Smooth muscle cell (in vitro differentiated cells): ENCODE measurements at regions not wholly inside any gene's neighbourhood (a gene's known extent, or its start where the extent isn't known, plus 50 kb on each side); places are given as distances from the start of the nearest gene placed in this dataset.

Experiments
- DNase-seq: peaks from one replicate; lab custom pipeline; 2025; ENCODE audit not compliant: unreplicated experiment; lab: John Stamatoyannopoulos, UW
- H2AFZ ChIP-seq: fragments of 200-600 bp; sonication (generic); 2 replicates; pipeline ENCODE4 v1.6.0; 2016; ENCODE audit warnings: antibody characterized with exemption, low read depth, mild to moderate bottlenecking
- H3F3A ChIP-seq: fragments of 200-600 bp; sonication (generic); 2 replicates; pipeline ENCODE4 v1.6.0; 2017; ENCODE audit warnings: antibody characterized with exemption, low read depth
- H3K27ac ChIP-seq: fragments of 200-600 bp; sonication (generic); 2 replicates; pipeline ENCODE4 v1.5.1; 2016; ENCODE audit warnings: low read depth, mild to moderate bottlenecking
- H3K27me3 ChIP-seq: fragments of 200-600 bp; sonication (generic); 2 replicates; pipeline ENCODE4 v1.6.1; 2016; ENCODE audit warnings: low read depth, mild to moderate bottlenecking
- H3K36me3 ChIP-seq: fragments of 200-600 bp; sonication (generic); 2 replicates; pipeline ENCODE4 v1.5.1; 2016; ENCODE audit warnings: low read depth
- H3K4me1 ChIP-seq: fragments of 200-600 bp; sonication (generic); 2 replicates; pipeline ENCODE4 v1.5.1; 2016; ENCODE audit warnings: low read depth
- H3K4me2 ChIP-seq: fragments of 200-600 bp; sonication (generic); 2 replicates; pipeline ENCODE4 v1.6.0; 2016; ENCODE audit warnings: mild to moderate bottlenecking
- H3K4me3 ChIP-seq: fragments of 200-600 bp; sonication (generic); 2 replicates; pipeline ENCODE4 v1.5.1; 2016; ENCODE audit warnings: mild to moderate bottlenecking
- H3K79me2 ChIP-seq: fragments of 200-600 bp; sonication (generic); 2 replicates; pipeline ENCODE4 v1.6.0; 2016; ENCODE audit warnings: low read depth, mild to moderate bottlenecking
- H3K9ac ChIP-seq: fragments of 200-600 bp; sonication (generic); 2 replicates; pipeline ENCODE4 v1.6.0; 2016; ENCODE audit warnings: low read depth
- H3K9me3 ChIP-seq: fragments of 200-600 bp; sonication (generic); replicated peaks from 2 replicates; pipeline ENCODE4 v1.5.1; 2016; ENCODE audit warnings: low read depth
- H4K20me1 ChIP-seq: fragments of 200-600 bp; sonication (generic); 2 replicates; pipeline ENCODE4 v1.6.0; 2016; ENCODE audit warnings: low read depth
- WGBS: methylation state at CpG from one replicate; pipeline ENCODE4 v1.1.7; 2016; ENCODE audit warnings: low lambda C conversion rate; 5-methylcytosine and 5-hydroxymethylcytosine counted together
- TF ChIP-seq, protein P1 (sequence below): fragments of 200-600 bp; sonication (generic); IDR thresholded peaks from 2 replicates; pipeline ENCODE4 v1.5.1; 2017; ENCODE audit warnings: borderline replicate concordance, mild to moderate bottlenecking, antibody characterized with exemption; ENCODE audit not compliant: insufficient read depth, poor library complexity, severe bottlenecking

DNA sequence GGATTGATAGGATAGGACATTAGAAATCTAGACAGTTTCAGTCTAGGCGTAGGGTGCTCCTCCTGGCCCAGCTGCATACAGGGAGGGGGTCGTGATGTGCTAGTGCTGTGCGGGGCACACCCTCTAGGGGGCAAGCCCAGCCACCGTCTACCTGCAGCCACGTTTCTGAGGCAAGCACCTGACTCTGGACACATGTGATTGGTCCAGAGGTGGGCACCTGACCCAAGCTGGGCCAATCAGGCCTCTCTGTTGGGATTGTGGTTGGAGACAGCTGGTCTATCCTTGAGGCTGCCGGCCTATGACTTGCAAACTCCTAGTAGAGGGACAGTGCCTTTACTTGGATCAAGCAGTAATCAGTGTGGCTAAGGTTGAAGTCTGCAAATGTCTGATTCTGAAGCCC is 317.1 kb downstream of the BMP7 start:
- TF ChIP-seq, protein P1, sequence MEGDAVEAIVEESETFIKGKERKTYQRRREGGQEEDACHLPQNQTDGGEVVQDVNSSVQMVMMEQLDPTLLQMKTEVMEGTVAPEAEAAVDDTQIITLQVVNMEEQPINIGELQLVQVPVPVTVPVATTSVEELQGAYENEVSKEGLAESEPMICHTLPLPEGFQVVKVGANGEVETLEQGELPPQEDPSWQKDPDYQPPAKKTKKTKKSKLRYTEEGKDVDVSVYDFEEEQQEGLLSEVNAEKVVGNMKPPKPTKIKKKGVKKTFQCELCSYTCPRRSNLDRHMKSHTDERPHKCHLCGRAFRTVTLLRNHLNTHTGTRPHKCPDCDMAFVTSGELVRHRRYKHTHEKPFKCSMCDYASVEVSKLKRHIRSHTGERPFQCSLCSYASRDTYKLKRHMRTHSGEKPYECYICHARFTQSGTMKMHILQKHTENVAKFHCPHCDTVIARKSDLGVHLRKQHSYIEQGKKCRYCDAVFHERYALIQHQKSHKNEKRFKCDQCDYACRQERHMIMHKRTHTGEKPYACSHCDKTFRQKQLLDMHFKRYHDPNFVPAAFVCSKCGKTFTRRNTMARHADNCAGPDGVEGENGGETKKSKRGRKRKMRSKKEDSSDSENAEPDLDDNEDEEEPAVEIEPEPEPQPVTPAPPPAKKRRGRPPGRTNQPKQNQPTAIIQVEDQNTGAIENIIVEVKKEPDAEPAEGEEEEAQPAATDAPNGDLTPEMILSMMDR, result no peak
- Histone ChIP-seq H3K4me2 (no peak overlapping the region), H2AFZ (no peak overlapping the region), H3K36me3 (no peaks in the 10 kb centered on the region), H3K27ac (no peak overlapping the region), H4K20me1 (no peaks in the 10 kb centered on the region), H3K27me3 (no peaks in the 10 kb centered on the region), H3F3A (no peaks in the 10 kb centered on the region), H3K4me3 (no peak overlapping the region), H3K79me2 (no peaks in the 10 kb centered on the region), H3K4me1 (no peaks in the 10 kb centered on the region), H3K9ac (no peak overlapping the region), H3K9me3 (no peaks in the 10 kb centered on the region)
- no peak for DNase-seq
- WGBS, result 85% methylated on average over 6 of the region's 6 CpGs

DNA sequence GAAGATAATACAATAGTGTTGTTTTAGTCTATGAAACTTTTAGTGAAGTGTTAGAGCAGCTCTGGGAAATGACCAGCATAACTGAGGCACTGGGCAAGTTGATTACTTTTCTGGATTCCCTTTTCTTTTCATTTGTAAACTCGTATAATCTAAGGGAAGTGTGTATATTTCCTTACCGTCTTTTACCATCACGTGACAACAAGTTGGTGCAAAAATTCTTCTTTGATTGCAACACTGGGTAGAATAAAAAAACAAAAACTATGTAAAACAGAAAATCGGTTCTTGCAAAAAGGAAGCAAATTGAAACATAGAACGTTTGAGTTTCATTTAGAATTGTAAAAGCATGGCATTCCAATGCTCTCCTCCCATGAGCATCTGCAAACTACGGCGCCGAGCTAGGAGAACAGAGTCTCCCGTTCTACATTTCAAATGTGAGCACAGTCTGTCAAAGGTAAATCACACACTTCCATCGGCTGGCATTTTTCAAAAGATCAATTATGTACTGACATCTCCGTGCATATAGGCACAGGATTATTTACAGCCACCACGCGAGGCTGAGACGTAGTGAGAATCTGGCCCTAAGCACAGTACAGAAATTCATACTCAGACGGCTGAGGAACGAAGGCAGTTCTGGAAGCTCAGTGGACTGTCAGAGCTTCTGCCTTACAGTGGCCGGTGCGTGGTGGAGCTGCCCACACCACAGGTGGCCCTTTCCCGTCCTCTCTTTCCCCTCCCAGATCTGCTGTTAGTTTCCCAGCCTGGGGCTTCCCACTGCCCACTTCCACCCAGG is 314.0 kb downstream of the BMP7 start:
- 72% methylated on average over 19 of the region's 19 CpGs for WGBS
- H3K79me2 ChIP-seq, result no peaks in the 10 kb centered on the region
- H3F3A ChIP-seq, result peaks cover 7% of the 10 kb centered on the region
- no peaks in the 10 kb centered on the region for H3K27me3 ChIP-seq
- H3K9ac ChIP-seq, result no peak overlapping the region
- no peaks in the 10 kb centered on the region for H3K36me3 ChIP-seq
- no peaks in the 10 kb centered on the region for H4K20me1 ChIP-seq
- no peak for DNase-seq
- peaks cover 8% of the 10 kb centered on the region for H3K4me1 ChIP-seq
- H3K4me3 ChIP-seq, result no peak overlapping the region
- H3K27ac ChIP-seq, result no peak overlapping the region
- no peaks in the 10 kb centered on the region for H3K9me3 ChIP-seq
- no peak overlapping the region for H2AFZ ChIP-seq
- TF ChIP-seq, protein P1, result no peak
- H3K4me2 ChIP-seq, result no peak overlapping the region

DNA sequence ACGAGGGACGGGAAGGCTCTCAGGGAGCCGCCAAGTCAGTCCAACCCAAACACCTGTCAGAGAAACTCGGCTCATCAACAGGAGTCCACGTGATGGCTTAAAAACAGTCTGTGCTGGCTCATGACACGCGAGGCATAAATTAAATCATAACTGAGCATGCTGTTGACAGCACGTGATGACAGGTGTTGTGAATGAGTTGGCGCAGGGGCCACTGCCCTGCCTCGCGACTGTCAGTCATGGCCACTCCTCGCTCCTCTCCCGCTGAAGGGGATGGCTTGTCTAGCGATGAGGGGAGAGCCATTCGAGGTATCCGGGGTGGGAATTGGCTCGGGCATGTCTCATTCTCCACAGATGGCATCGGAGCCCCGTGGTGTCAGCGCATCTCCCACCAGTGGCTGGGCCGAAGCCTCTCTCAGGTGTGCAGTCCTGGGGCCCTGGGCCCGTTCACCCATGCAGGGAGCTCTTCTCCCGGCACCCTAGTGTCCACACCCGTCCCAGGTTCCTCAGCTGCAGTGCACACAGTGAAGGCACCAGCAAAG is 313.3 kb downstream of the BMP7 start:
- H3K4me2 ChIP-seq, result no peak overlapping the region
- no peaks in the 10 kb centered on the region for H3K9me3 ChIP-seq
- TF ChIP-seq, protein P1, result no peak
- H2AFZ ChIP-seq, result no peak overlapping the region
- no peak for DNase-seq
- H3F3A ChIP-seq, result peaks cover 7% of the 10 kb centered on the region
- H3K9ac ChIP-seq, result no peak overlapping the region
- peaks cover 14% of the 10 kb centered on the region for H3K4me1 ChIP-seq
- H4K20me1 ChIP-seq, result no peaks in the 10 kb centered on the region
- H3K79me2 ChIP-seq, result no peaks in the 10 kb centered on the region
- 93% methylated on average over 24 of the region's 24 CpGs for WGBS
- no peak overlapping the region for H3K27ac ChIP-seq
- no peaks in the 10 kb centered on the region for H3K36me3 ChIP-seq
- no peak overlapping the region for H3K4me3 ChIP-seq
- no peaks in the 10 kb centered on the region for H3K27me3 ChIP-seq

DNA sequence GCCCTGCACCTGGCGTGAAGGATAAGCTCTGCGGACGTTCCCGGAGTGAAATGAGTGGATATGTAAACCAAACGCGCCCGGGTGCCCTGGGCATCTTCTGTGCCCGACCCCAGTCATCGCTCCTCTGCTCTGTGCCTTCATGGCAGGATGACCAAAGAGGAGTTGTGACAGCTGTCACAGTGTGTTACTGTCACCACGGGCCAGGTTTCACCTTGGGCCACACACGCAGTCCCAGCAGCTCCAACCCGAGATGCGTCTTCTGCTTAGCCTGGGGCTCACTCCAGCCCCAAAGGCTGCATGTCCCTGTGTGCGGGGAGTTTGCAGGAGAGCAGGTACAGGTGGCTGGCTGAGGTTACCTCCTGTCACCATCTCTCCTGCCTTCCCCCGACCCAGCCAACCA is 311.6 kb downstream of the BMP7 start:
- H3K27me3 ChIP-seq, result no peaks in the 10 kb centered on the region
- H3K27ac ChIP-seq, result no peak overlapping the region
- H3K9me3 ChIP-seq, result no peaks in the 10 kb centered on the region
- H3K79me2 ChIP-seq, result no peaks in the 10 kb centered on the region
- no peak overlapping the region for H3K4me2 ChIP-seq
- H3K36me3 ChIP-seq, result no peaks in the 10 kb centered on the region
- TF ChIP-seq, protein P1, result no peak
- no peak for DNase-seq
- no peak overlapping the region for H3K4me3 ChIP-seq
- H3F3A ChIP-seq, result peaks cover 7% of the 10 kb centered on the region
- WGBS, result 94% methylated on average over 15 of the region's 15 CpGs
- no peaks in the 10 kb centered on the region for H4K20me1 ChIP-seq
- peaks cover 14% of the 10 kb centered on the region for H3K4me1 ChIP-seq
- no peak overlapping the region for H3K9ac ChIP-seq
- no peak overlapping the region for H2AFZ ChIP-seq
